ENCODE measurements at regions not wholly inside any gene's neighbourhood (a gene's known extent, or its start where the extent isn't known, plus 50 kb on each side); places are given as distances from the start of the nearest gene placed in this dataset.

- no peak overlapping the region for H3K9ac ChIP-seq (ENCODE audit: extremely low read depth, insufficient read length, low read length)
- H3K4me1 ChIP-seq (ENCODE audit: insufficient read depth, low read length), result no peaks in the 10 kb centered on the region
- no CpG with 5 or more reads among the region's 1 CpG for WGBS (ENCODE audit: extremely low coverage, insufficient read length, low lambda C conversion rate)
- TF ChIP-seq, protein P1, sequence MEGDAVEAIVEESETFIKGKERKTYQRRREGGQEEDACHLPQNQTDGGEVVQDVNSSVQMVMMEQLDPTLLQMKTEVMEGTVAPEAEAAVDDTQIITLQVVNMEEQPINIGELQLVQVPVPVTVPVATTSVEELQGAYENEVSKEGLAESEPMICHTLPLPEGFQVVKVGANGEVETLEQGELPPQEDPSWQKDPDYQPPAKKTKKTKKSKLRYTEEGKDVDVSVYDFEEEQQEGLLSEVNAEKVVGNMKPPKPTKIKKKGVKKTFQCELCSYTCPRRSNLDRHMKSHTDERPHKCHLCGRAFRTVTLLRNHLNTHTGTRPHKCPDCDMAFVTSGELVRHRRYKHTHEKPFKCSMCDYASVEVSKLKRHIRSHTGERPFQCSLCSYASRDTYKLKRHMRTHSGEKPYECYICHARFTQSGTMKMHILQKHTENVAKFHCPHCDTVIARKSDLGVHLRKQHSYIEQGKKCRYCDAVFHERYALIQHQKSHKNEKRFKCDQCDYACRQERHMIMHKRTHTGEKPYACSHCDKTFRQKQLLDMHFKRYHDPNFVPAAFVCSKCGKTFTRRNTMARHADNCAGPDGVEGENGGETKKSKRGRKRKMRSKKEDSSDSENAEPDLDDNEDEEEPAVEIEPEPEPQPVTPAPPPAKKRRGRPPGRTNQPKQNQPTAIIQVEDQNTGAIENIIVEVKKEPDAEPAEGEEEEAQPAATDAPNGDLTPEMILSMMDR (conservative IDR thresholded peaks at IDR 0.05), result no peak
- no peaks in the 10 kb centered on the region for H3K4me1 Mint-ChIP-seq
- H3K9me3 ChIP-seq (ENCODE audit: control insufficient read depth, low read depth, low read length), result no peaks in the 10 kb centered on the region
- H3K18ac ChIP-seq (ENCODE audit: insufficient read length, low read depth, low read length), result no peak overlapping the region
- no peak overlapping the region for H2BK120ac ChIP-seq (ENCODE audit: low read depth, low read length, poor library complexity, severe bottlenecking)
- no peak overlapping the region for H3K27ac ChIP-seq (ENCODE audit: insufficient read length, low read depth, low read length)
- no peak overlapping the region for H3K27ac Mint-ChIP-seq
- H3K27me3 Mint-ChIP-seq (ENCODE audit: low read depth), result peaks cover 17% of the 10 kb centered on the region
- no peak overlapping the region for H2BK12ac ChIP-seq (ENCODE audit: insufficient read length, low read depth, low read length)
- H2BK15ac ChIP-seq (ENCODE audit: low read depth, low read length), result no peak overlapping the region
- no peak overlapping the region for H3K56ac ChIP-seq (ENCODE audit: insufficient read length, low read depth, low read length)
- no peaks in the 10 kb centered on the region for H3K23me2 ChIP-seq (ENCODE audit: insufficient read length, low read depth, low read length, poor library complexity, severe bottlenecking)
- H2BK5ac ChIP-seq (ENCODE audit: insufficient read length, low read length), result no peak overlapping the region
- no peak overlapping the region for H3K14ac ChIP-seq (ENCODE audit: insufficient read depth, low read length)
- no peak overlapping the region for H2BK20ac ChIP-seq (ENCODE audit: low read depth, low read length, poor library complexity, severe bottlenecking)
- H3K4me3 Mint-ChIP-seq, result no peak overlapping the region
- no peak overlapping the region for H2AK5ac ChIP-seq (ENCODE audit: insufficient read length, low read length)
- H3K27me3 ChIP-seq (ENCODE audit: insufficient read depth, low read length), result no peaks in the 10 kb centered on the region
- H4K8ac ChIP-seq (replicated peaks; ENCODE audit: insufficient read length, low read depth, low read length), result no peak overlapping the region
- no peak for DNase-seq
- H3K79me1 ChIP-seq (ENCODE audit: insufficient read depth, low read depth, low read length, poor library complexity, severe bottlenecking), result no peaks in the 10 kb centered on the region
- H3K23ac ChIP-seq (ENCODE audit: insufficient read length, low read depth, low read length), result no peak overlapping the region
- H3K4ac ChIP-seq (ENCODE audit: low read depth, low read length), result no peak overlapping the region
- no peak overlapping the region for H3K4me2 ChIP-seq (ENCODE audit: insufficient read depth, insufficient read length, low read length)
- no peak overlapping the region for H2AFZ ChIP-seq (ENCODE audit: low read length)
- H3K9me3 Mint-ChIP-seq, result no peaks in the 10 kb centered on the region; a peak in 1 of 5 replicates
- no peaks in the 10 kb centered on the region for H4K20me1 ChIP-seq (ENCODE audit: control insufficient read depth, insufficient read depth, insufficient read length)
- H3K79me2 ChIP-seq (ENCODE audit: insufficient read depth, low read length), result no peaks in the 10 kb centered on the region; the same call in 1 of the 2 replicates
- H4K91ac ChIP-seq (ENCODE audit: insufficient read length, low read depth, low read length), result no peak overlapping the region
- H3K36me3 Mint-ChIP-seq (ENCODE audit: insufficient read depth in 1 of 3, low read depth in 3 of 3), result peaks cover 0 to 2% (median 0%) of the 10 kb centered on the region in 3 experiments; a peak in 1 of 7 replicates
- H4K5ac ChIP-seq (ENCODE audit: insufficient read length, low read depth, low read length), result no peak overlapping the region
- no peak overlapping the region for H3T11ph ChIP-seq (ENCODE audit: low read length)
Observed at GRCh38 chr10:124265391-124265745, 153.4 kb downstream of the OAT start.
